ENCODE measurements at regions not wholly inside any gene's neighbourhood (a gene's known extent, or its start where the extent isn't known, plus 50 kb on each side); places are given as distances from the start of the nearest gene placed in this dataset.

GRCh38 chr11:134759274-134759673 lies 347.2 kb upstream of the B3GAT1 start:
- DNase-seq: no peak

- no peak for DNase-seq
These were observed 346.4 kb upstream of the B3GAT1 start for GRCh38 chr11:134758342-134758931.

DNA sequence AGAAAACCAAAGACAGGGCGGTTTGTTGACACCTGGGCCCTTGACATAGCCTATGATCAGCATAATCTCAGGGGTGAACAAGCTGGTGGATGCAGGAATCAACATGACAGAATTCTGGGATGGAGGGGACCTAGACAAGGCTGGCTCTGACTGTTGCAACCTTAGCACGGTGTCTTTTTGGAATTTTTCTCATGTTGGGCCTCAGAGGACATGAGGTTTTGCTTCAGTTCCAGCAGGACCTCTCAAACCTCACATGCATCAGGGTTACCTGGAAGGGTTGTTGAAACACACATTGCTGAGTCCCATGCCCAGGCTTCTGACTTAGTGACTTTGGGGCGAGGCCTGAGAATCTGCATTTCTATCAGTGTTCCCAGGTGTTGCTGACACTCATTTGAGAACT lies 345.6 kb upstream of the B3GAT1 start:
- no peak for DNase-seq

DNA sequence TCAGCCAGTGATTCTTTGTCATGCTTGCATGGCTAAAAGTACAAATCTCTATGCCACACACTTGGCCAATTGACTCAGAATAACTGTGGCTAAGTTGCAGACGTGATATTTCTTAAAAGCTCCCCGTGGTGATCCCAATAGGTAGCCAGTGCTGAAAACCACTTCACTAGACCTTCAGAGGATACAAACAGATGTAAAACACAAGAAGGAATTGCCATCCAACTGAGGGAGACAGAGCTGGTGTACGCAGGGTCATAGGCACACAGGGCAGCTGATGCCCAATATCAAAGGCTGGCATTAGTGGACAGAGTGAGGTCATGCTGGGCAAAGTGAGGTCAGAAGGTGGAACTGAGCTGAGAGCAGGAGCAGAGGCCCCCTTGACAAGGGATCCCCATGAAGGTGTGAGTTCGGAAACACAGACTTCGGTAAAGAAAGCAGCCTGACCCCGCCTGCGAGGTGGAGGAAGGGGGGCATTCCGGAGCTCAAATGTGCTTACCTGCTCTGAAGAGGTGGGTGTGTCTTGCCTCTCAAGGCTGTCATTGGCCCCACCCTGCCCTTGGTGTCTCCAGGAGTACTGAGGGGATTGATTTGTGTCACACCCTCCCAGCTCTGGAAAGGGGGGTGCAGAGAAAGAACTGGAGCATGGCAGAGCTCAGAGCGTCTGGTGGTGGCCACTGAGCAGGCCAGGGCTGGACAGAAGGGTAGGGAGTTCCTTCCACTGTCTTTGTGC lies 344.9 kb upstream of the B3GAT1 start:
- no peak for DNase-seq

DNA sequence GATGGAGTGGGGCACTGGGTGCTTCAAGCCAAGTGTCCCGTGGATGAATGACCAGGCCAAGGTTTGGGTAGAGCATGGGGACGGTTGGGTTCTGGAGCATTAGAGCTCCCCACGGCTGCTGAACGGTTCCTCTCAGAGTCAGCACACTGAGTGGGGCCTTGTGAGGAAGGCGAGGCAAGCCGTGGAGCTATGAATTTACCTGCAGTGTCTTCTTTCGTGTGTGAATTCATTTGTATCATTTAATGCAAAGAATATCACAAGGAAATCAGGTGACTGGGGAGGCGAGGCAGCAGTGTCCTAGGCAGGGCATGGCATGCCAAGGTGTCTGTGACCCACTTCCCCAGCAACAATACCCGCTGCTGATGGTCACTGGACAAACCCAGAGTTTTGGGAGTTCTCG lies 343.5 kb upstream of the B3GAT1 start:
- no peak for DNase-seq

- no peak for DNase-seq
These were observed 342.6 kb upstream of the B3GAT1 start for GRCh38 chr11:134754521-134755198.

DNA sequence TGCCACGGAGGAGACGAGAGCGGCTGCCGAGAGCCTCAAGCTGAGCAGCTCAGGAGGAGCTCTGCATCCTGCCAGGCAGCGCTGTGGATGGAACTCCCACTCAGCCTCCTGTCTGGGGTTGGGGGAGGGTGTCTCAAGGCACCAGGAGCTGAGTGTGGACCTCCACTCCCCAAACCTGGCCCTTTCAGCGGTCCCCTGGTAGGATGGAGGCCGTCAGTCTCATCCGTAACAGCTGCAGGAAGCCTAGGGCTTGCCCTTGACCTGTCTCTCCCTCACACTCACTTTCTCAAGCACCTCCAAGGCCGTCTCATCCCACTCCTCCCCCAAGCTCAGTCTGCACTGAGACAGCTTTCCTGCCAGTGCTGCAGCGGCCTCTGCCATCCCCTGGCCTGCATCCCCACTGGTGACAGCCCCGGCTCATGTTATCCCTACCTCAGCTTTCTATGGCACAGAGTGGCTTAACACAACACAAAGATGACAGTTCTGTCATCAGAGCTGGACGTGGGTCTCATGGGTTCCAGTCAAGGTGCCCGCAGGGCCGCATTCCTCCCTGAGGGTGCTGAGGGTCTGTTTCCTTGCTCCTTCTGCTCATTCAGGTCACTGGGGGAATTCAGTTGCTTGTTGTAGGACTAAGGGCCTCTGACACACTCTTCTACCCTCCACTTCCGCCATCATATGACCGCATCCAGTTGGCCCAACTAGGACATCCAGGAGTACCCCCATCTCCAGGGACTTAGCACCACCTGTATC lies 341.9 kb upstream of the B3GAT1 start:
- DNase-seq: no peak

DNA sequence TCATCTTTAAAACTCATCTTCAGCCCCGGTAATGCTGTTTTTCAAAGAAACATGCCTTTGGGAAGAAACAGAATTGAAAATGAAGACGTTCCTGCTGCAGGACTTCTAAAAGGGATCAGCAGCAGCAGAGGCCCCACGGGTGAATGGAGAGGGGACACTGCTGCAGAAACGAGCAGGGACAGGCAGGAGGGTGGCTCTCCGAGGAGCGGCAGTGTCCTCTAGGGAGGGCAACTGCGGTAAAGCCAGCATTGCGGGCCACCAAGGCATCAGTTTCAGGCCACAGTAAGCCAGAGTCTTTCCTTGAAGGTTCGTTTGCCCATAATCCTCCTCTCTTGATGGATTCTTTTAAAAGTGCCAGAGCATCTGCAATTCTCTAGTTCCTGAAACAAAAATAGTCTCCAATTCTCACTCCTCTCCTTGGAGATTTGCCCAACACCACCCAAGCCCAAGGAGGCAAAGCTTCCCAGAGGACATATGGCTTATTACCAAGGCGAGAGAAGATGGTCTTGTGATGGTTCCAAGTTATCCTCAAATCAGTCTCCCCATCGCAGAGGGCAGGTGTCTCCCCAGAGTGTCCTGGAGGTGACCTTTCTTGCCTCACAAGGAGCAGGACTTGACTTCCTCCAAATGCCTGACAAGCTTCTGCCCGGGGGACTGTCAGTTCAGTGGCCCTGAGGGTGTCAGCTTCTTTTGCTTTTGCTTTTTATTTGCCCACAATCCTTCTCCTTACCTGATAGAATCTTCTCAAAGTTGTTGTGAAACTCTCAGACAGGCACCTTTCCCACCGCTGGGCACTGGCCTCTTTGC lies 341.1 kb upstream of the B3GAT1 start:
- DNase-seq: no peak

GRCh38 chr11:134752526-134752925 lies 340.5 kb upstream of the B3GAT1 start:
- no peak for DNase-seq

DNA sequence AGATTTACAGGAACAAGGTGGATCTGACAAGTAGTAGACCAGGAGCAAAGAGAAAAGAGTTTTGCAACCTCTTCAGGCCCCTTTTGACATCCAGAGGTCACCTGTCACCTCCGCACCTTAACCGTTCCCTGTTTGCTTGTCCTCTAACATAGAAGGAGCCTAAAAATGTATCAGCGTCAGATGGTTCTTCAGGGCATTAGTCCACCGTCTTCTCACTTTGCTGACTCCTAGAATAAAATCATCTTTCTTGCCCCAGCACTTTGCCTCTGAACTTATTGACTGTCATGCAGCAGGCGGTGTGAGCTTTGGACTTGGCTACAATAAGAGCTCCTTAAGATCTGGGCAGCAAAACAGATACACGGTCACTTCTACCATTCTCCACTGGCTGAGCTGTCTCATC lies 339.7 kb upstream of the B3GAT1 start:
- DNase-seq: no peak

- DNase-seq: no peak
These were observed 339.1 kb upstream of the B3GAT1 start for GRCh38 chr11:134751031-134751585.

DNA sequence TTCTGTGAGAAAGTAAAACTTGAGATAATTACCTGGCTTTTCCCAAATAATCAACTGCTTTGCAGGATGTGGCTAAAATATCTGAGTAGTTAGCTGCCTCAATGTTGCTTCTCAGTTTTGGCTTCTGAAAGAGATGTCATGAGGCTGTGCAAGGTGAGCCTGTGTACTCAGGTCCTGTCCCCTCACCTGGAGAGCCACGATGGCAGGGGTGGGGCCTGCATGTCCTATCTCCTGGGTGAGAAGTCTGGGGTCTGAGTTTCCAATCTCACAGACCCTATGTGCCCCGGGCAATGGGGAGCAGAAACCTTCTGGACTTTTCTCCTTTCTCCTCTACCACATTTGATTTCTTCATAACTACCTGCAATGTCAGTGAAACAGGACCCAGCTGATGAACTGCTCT lies 338.6 kb upstream of the B3GAT1 start:
- no peak for DNase-seq

GRCh38 chr11:134749040-134749839 lies 337.2 kb upstream of the B3GAT1 start:
- no peak for DNase-seq

GRCh38 chr11:134746609-134747008 lies 334.6 kb upstream of the B3GAT1 start:
- no peak for DNase-seq

- no peak for DNase-seq
These were observed 333.4 kb upstream of the B3GAT1 start for GRCh38 chr11:134745456-134745855.

- no peak for DNase-seq
These were observed 331.8 kb upstream of the B3GAT1 start for GRCh38 chr11:134743820-134744195.

- no peak for DNase-seq
These were observed 331.1 kb upstream of the B3GAT1 start for GRCh38 chr11:134742956-134743819.

- no peak for DNase-seq
These were observed 330.2 kb upstream of the B3GAT1 start for GRCh38 chr11:134742224-134742612.

DNA sequence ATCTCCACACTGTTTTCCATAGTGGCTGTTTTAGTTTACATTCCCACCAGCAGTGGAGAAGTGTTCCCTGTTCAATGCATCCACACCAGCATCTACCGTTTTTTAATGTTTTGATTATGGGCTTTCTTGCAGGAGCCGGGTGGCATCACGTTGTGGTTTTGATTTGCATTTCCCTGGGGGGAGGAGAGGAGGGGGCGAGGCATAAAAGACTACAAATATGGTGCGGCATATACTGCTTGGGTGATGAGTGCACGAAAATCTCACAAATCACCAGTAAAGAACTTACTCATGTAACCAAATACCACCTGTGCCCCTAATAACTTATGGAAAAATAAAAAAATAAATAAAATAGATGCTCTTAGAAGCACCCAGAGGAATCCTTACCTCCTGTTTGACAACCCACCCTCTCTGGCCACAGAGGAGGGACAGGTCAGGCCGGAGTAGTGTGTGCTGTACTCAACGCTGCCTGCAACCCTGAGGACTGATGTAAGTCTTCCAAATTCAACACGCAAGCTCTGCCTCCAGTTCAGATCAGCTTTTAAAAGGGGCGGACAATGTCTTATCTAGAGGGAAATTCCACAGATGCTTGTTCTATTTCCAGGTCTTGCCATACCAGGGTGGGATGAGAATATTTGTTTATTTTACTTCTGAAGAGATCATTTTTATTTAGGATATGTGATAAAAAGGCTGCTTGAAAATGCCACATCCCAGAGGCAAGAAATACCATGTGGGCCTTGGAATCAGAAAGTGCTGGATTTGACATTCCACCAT lies 329.6 kb upstream of the B3GAT1 start:
- no peak for DNase-seq
